Neural cell (in vitro differentiated cells): ENCODE measurements at regions not wholly inside any gene's neighbourhood (a gene's known extent, or its start where the extent isn't known, plus 50 kb on each side); places are given as distances from the start of the nearest gene placed in this dataset.

Source experiments
- EP300 ChIP-seq: fragments of 450-650 bp; conservative IDR thresholded peaks from 2 replicates; pipeline ENCODE4 v1.6.1; 2014; ENCODE audit warnings: antibody characterized with exemption, mild to moderate bottlenecking, moderate library complexity; ENCODE audit not compliant: poor library complexity, severe bottlenecking
- EZH2 ChIP-seq: fragments of 200-600, 300-800 bp; shearing (Covaris generic), sonication (generic); IDR thresholded peaks from 2 replicates; pipeline ENCODE4 v1.6.1; 2014; ENCODE audit warnings: antibody characterized with exemption, low read length, borderline replicate concordance, mild to moderate bottlenecking; ENCODE audit not compliant: insufficient read depth, poor library complexity, severe bottlenecking
- POLR2AphosphoS5 ChIP-seq: IDR thresholded peaks from 2 replicates; pipeline ENCODE4 v1.6.1; 2012
- RAD21 ChIP-seq: fragments of 450-650 bp; conservative IDR thresholded peaks from 2 replicates; pipeline ENCODE4 v1.6.1; 2014; ENCODE audit warnings: antibody characterized with exemption, mild to moderate bottlenecking, moderate library complexity
- SMC3 ChIP-seq: fragments of 450-650 bp; conservative IDR thresholded peaks from 2 replicates; pipeline ENCODE4 v1.6.1; 2014; ENCODE audit warnings: antibody characterized with exemption, mild to moderate bottlenecking, moderate library complexity; ENCODE audit not compliant: poor library complexity
- TAF1 ChIP-seq: IDR thresholded peaks from 2 replicates; pipeline ENCODE4 v1.6.1; 2012; ENCODE audit warnings: low read depth
- TF ChIP-seq, protein P1 (sequence below): fragments of 450-650 bp; IDR thresholded peaks from 2 replicates; pipeline ENCODE4 v1.5.1; 2014; ENCODE audit warnings: antibody characterized with exemption, mild to moderate bottlenecking, moderate library complexity; ENCODE audit not compliant: poor library complexity, severe bottlenecking
- TF ChIP-seq, protein P2 (sequence below): IDR thresholded peaks from 2 replicates; pipeline ENCODE4 v1.6.1; 2012; ENCODE audit warnings: borderline replicate concordance

DNA sequence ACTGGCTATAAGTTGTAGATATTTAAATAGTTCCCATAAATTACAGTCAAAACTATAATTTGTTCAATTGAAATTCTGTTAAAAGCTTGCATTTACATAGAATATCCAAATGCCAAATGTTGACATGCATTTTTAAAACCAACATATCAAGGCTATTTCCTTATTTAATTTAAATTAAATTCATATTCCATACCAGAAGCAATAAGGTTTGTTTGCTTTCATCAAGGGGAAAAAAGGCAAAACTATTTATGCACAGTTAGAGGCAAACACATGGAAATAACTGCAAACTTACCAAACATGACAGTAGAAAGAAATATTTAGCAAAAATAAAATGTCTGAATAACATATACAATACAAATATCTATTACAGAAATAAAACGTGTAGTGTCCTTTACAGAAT is 1581.2 kb upstream of the TENM4 start:
- TF ChIP-seq, protein P1, sequence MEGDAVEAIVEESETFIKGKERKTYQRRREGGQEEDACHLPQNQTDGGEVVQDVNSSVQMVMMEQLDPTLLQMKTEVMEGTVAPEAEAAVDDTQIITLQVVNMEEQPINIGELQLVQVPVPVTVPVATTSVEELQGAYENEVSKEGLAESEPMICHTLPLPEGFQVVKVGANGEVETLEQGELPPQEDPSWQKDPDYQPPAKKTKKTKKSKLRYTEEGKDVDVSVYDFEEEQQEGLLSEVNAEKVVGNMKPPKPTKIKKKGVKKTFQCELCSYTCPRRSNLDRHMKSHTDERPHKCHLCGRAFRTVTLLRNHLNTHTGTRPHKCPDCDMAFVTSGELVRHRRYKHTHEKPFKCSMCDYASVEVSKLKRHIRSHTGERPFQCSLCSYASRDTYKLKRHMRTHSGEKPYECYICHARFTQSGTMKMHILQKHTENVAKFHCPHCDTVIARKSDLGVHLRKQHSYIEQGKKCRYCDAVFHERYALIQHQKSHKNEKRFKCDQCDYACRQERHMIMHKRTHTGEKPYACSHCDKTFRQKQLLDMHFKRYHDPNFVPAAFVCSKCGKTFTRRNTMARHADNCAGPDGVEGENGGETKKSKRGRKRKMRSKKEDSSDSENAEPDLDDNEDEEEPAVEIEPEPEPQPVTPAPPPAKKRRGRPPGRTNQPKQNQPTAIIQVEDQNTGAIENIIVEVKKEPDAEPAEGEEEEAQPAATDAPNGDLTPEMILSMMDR = no peak
- TF ChIP-seq, protein P2, sequence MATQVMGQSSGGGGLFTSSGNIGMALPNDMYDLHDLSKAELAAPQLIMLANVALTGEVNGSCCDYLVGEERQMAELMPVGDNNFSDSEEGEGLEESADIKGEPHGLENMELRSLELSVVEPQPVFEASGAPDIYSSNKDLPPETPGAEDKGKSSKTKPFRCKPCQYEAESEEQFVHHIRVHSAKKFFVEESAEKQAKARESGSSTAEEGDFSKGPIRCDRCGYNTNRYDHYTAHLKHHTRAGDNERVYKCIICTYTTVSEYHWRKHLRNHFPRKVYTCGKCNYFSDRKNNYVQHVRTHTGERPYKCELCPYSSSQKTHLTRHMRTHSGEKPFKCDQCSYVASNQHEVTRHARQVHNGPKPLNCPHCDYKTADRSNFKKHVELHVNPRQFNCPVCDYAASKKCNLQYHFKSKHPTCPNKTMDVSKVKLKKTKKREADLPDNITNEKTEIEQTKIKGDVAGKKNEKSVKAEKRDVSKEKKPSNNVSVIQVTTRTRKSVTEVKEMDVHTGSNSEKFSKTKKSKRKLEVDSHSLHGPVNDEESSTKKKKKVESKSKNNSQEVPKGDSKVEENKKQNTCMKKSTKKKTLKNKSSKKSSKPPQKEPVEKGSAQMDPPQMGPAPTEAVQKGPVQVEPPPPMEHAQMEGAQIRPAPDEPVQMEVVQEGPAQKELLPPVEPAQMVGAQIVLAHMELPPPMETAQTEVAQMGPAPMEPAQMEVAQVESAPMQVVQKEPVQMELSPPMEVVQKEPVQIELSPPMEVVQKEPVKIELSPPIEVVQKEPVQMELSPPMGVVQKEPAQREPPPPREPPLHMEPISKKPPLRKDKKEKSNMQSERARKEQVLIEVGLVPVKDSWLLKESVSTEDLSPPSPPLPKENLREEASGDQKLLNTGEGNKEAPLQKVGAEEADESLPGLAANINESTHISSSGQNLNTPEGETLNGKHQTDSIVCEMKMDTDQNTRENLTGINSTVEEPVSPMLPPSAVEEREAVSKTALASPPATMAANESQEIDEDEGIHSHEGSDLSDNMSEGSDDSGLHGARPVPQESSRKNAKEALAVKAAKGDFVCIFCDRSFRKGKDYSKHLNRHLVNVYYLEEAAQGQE = no peak
- TF ChIP-seq EZH2 (no peak), POLR2AphosphoS5 (no peak), TAF1 (no peak), EP300 (no peak), RAD21 (no peak), SMC3 (no peak)
